Type B pancreatic cell (in vitro differentiated cells): ENCODE measurements at regions not wholly inside any gene's neighbourhood (a gene's known extent, or its start where the extent isn't known, plus 50 kb on each side); places are given as distances from the start of the nearest gene placed in this dataset.

Source experiments
- DNase-seq: peaks from one replicate; pipeline ENCODE4 v3.0.0; 2021; ENCODE audit warnings: mixed read lengths; ENCODE audit not compliant: unreplicated experiment; ENCODE audit errors: extremely low spot score
- H3K27ac Mint-ChIP-seq: 2 replicates; pipeline ENCODE4 v1.8.0; 2021; ENCODE audit warnings: mild to moderate bottlenecking, mixed read lengths
- H3K27me3 Mint-ChIP-seq: 2 replicates; pipeline ENCODE4 v1.8.0; 2021; ENCODE audit warnings: mixed read lengths
- H3K36me3 Mint-ChIP-seq: 2 replicates; pipeline ENCODE4 v1.8.0; 2021; ENCODE audit warnings: mixed read lengths
- H3K4me1 Mint-ChIP-seq: one replicate; pipeline ENCODE4 v1.8.0; 2021; ENCODE audit warnings: mixed read lengths; ENCODE audit not compliant: unreplicated experiment
- H3K4me3 Mint-ChIP-seq: 2 replicates; pipeline ENCODE4 v1.8.0; 2021; ENCODE audit warnings: mild to moderate bottlenecking, mixed read lengths
- H3K9me3 Mint-ChIP-seq: 2 replicates; pipeline ENCODE4 v1.8.0; 2021; ENCODE audit warnings: mixed read lengths
- TF ChIP-seq, protein P1 (sequence below): fragments of 200-600 bp; sonication (generic); conservative IDR thresholded peaks from 2 replicates; pipeline ENCODE4 v1.5.0; 2021; ENCODE audit warnings: antibody characterized with exemption, mild to moderate bottlenecking

DNA sequence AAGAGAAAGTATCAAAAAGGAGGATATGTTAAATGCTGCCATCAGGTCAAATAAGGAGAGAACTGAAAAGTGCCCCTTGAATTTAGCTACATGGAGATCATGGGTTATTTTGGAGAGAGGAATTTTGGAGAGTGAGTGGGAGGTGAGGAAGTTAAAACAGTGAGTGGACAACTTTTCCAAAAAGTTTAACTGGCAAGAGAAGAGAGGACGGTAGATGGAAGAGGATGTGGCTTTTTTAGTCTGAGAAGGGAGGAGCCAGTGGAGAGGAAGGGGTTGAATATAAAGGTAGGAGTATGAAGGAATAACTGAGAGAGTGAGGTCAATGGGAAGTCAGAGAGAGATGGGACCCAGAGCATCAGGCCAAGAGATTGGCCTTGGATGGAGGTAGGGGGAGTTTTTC lies 62.5 kb upstream of the NFE2L2 start:
- TF ChIP-seq, protein P1, sequence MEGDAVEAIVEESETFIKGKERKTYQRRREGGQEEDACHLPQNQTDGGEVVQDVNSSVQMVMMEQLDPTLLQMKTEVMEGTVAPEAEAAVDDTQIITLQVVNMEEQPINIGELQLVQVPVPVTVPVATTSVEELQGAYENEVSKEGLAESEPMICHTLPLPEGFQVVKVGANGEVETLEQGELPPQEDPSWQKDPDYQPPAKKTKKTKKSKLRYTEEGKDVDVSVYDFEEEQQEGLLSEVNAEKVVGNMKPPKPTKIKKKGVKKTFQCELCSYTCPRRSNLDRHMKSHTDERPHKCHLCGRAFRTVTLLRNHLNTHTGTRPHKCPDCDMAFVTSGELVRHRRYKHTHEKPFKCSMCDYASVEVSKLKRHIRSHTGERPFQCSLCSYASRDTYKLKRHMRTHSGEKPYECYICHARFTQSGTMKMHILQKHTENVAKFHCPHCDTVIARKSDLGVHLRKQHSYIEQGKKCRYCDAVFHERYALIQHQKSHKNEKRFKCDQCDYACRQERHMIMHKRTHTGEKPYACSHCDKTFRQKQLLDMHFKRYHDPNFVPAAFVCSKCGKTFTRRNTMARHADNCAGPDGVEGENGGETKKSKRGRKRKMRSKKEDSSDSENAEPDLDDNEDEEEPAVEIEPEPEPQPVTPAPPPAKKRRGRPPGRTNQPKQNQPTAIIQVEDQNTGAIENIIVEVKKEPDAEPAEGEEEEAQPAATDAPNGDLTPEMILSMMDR, result no peak
- DNase-seq, result no peak
- H3K9me3 Mint-ChIP-seq, result no peaks in the 10 kb centered on the region
- no peaks in the 10 kb centered on the region for H3K27me3 Mint-ChIP-seq
- no peak overlapping the region for H3K27ac Mint-ChIP-seq
- peaks cover 14% of the 10 kb centered on the region for H3K36me3 Mint-ChIP-seq
- no peak overlapping the region for H3K4me3 Mint-ChIP-seq
- peaks cover 12% of the 10 kb centered on the region for H3K4me1 Mint-ChIP-seq

DNA sequence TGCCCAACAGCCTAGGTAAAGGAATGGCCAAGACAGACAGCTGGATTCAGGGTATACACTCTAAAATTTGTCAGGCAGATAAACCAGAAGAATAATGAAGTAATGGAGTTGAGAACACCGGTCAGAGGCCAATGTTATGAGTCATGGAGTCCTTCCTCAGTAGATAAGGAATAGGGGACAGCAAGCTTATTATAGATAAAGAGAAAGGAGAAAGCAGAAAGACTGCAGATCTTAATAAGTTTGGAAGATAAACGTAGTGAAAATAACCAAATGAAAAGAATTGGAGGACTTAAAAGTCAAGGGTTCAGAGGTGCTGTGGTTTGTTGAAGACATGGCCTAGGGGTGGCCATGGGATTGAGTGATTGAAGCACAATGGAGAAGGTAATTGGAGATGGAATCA lies 63.5 kb upstream of the NFE2L2 start:
- Mint-ChIP-seq H3K9me3 (no peaks in the 10 kb centered on the region), H3K4me3 (no peak overlapping the region), H3K27ac (no peak overlapping the region), H3K4me1 (peaks cover 19% of the 10 kb centered on the region), H3K36me3 (peaks cover 14% of the 10 kb centered on the region), H3K27me3 (no peaks in the 10 kb centered on the region)
- DNase-seq, result no peak
- TF ChIP-seq, protein P1, result no peak

DNA sequence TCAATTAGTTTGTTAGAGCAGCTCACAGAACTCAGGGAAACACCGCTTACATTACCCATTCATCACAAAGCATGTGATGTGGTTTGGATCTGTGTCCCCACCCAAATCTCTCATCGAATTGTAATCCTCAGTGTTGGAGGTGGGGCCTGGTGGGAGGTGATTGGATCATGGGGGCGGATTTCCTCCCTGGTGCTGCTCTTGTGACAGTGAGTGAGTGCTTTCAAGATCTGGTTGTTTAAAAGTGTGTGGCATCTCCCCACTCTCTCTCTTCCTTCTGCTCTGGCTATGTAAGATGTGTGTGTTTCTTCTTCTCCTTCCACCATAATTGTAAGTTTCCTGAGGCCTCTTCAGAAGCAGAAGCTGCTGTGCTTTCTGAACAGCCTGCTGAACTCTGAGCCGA lies 63.5 kb upstream of the AGPS start:
- Mint-ChIP-seq H3K9me3 (no peaks in the 10 kb centered on the region), H3K36me3 (peaks cover 5% of the 10 kb centered on the region), H3K4me1 (peaks cover 19% of the 10 kb centered on the region), H3K27me3 (no peaks in the 10 kb centered on the region), H3K4me3 (no peak overlapping the region), H3K27ac (no peak overlapping the region)
- TF ChIP-seq, protein P1, result no peak
- DNase-seq, result no peak

DNA sequence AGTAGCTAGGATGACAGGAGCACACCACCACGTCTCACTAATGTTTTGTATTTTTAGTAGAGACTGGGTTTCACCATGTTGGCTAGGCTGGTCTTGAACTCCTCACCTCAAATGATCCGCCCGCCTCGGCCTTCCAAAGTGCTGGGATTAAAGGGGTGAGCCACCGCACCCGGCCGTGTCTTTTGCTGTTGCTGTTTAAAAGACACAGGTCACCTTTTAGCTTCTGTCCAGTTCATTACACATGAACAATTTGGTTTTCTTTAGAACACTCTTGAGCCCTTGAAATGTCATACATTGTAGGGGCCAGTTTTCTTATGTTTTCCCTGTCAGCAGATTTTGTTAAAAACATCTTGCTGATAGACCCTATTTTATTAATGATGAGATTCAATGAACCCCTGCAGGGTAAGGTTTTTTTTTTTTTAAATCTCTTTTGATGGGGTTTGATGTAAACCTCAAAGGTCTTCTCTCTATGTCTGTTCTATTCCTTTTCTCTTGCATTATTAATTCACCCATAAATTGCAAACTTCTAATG lies 61.0 kb upstream of the AGPS start:
- no peak for DNase-seq
- H3K27ac Mint-ChIP-seq, result no peak overlapping the region
- no peaks in the 10 kb centered on the region for H3K27me3 Mint-ChIP-seq
- H3K9me3 Mint-ChIP-seq, result no peaks in the 10 kb centered on the region
- H3K4me1 Mint-ChIP-seq, result peaks cover 32% of the 10 kb centered on the region
- H3K36me3 Mint-ChIP-seq, result peaks cover 4% of the 10 kb centered on the region
- peak overlapping the region; percentile 34 for H3K4me3 Mint-ChIP-seq
- TF ChIP-seq, protein P1, result no peak

DNA sequence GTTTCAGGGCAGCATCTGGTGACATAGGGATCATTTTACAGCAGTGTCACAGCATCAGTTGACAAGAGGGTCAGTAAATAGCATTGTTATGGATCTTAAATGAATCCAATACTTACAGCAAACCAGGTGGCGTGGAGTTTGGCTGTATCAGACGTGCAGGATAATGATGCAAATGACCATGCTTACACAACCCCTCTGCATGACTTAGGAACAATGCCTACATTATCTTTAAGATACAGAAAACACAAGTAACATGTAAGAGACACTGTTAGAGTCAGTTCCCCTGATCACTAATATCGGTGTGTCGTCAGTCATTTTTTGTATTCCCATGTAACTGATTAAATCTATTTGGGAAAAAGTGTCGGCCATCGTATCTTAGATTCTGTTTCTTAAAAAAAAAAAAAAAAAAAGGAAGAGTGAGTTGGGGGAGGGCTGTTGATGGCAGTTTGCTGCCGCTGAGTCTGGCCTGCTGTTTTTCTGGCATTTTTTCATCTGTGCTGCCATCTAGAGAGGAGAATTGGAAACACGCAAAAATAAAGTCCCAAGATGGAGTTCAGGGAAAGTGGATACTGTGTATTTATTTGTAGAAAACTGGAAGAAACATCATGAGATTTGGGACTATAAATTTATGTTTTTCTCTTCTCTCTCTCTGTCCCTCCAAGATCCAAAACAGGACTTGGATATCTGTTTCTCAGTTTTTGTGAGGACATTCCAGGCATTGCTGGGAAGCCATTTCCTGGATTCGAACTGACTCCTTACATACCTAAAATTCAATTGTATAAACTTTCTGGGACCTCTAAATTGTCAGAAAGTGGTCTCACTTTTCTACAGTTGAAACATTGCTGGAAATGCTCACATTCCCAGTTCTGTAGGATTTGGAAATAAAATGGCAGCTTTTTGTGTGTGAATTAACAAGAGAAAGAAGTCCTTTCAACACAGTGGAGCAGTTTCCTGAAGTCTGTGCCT lies 60.3 kb upstream of the AGPS start:
- H3K4me3 Mint-ChIP-seq, result peak overlapping the region; percentile 34

More for the DNA sequence above, 60.3 kb upstream of the AGPS start:
- H3K27me3 Mint-ChIP-seq, result no peaks in the 10 kb centered on the region
- no peak for DNase-seq
- peaks cover 4% of the 10 kb centered on the region for H3K36me3 Mint-ChIP-seq
- TF ChIP-seq, protein P1, result peak; percentile 85
- peaks cover 32% of the 10 kb centered on the region for H3K4me1 Mint-ChIP-seq
- no peaks in the 10 kb centered on the region for H3K9me3 Mint-ChIP-seq
- H3K27ac Mint-ChIP-seq, result peak overlapping the region; percentile 64
